Heart left ventricle (tissue), 16 donors: ENCODE measurements at regions not wholly inside any gene's neighbourhood (a gene's known extent, or its start where the extent isn't known, plus 50 kb on each side); places are given as distances from the start of the nearest gene placed in this dataset.

Source experiments
- ATAC-seq, 4 donors: fragments of 200-7000 bp; cut with Tn5 transposase; one replicate each; pipeline ENCODE4 v1.9.1; 2020 to 2022; ENCODE audit warnings: moderate library complexity in 4 of 4, mild to moderate bottlenecking in 3 of 4, moderate number of reproducible peaks in 1 of 4
- DNase-seq, 5 donors: peaks; one replicate each; pipeline ENCODE4 v3.0.0-alpha.2; 2020
- H3K27ac ChIP-seq, 12 donors: fragments of 200-600 bp; sonication (generic) in 4 of 12; one replicate each; pipeline versions ENCODE4 v1.5.0 to v1.8.0; 2016 to 2022; ENCODE audit warnings: mild to moderate bottlenecking in 2 of 12
- H3K27me3 ChIP-seq, 9 donors: fragments of 200-600 bp; sonication (generic) in 2 of 9; one replicate each; pipeline versions ENCODE4 v1.5.1 to v1.8.0; 2016 to 2022; ENCODE audit warnings: mild to moderate bottlenecking in 3 of 9
- H3K36me3 ChIP-seq, 9 donors: fragments of 200-600 bp; sonication (generic) in 2 of 9; one replicate each; pipeline versions ENCODE4 v1.5.0 to v1.8.0; 2018 to 2022; ENCODE audit warnings: mild to moderate bottlenecking in 2 of 9
- H3K4me1 ChIP-seq, 12 donors: fragments of 200-600 bp; sonication (generic) in 4 of 12; one replicate each; pipeline versions ENCODE4 v1.5.0 to v1.8.0; 2016 to 2022; ENCODE audit warnings: mild to moderate bottlenecking in 3 of 12
- H3K4me3 ChIP-seq, 12 donors: fragments of 200-600 bp; sonication (generic) in 4 of 12; one replicate each; pipeline versions ENCODE4 v1.5.0 to v1.8.0; 2017 to 2022; ENCODE audit warnings: mild to moderate bottlenecking in 9 of 12, moderate library complexity in 4 of 12
- H3K9me3 ChIP-seq, 12 donors: fragments of 200-600 bp; sonication (generic) in 4 of 12; one replicate each; pipeline versions ENCODE4 v1.5.0 to v1.8.0; 2016 to 2022; ENCODE audit warnings: mild to moderate bottlenecking in 1 of 12
- CTCF ChIP-seq, 12 donors: fragments of 200-600 bp; sonication (generic) in 4 of 12; IDR thresholded peaks; one replicate each; pipeline versions ENCODE4 v1.5.0 to v1.8.0; 2018 to 2022; ENCODE audit warnings: antibody characterized with exemption in 12 of 12, mild to moderate bottlenecking in 5 of 12
- POLR2A ChIP-seq, 2 donors: fragments of 450-650 bp; IDR thresholded peaks; one replicate each; pipeline ENCODE4 v1.6.1; 2017; ENCODE audit warnings: antibody characterized with exemption in 2 of 2, mild to moderate bottlenecking in 2 of 2, moderate library complexity in 2 of 2
- WGBS, 4 donors: extraction: QIAGEN DNeasy Blood & Tissue Kit in 2 of 4; methylation state at CpG; one replicate each; pipeline versions ENCODE4 v1.1.5 to v1.1.7; 2013 to 2018; 5-methylcytosine and 5-hydroxymethylcytosine counted together
- intact Hi-C, 10 donors: fragments of 100-400 bp; cut with DNase I; formaldehyde crosslinking; loops; one replicate each; pipeline versions ENCODE4 v1.11.1 to v1.14.2; 2022
- donor health status: ischemic (EF 13 %, LVEDD 7.1; RV severe dilation, severe dysfunction).
- donor health status: healthy with polysubstance abuse.
- donor health status: DM: no; HTN: yes; CAD: no.
- donor health status: DM: no; HTN: no; CAD: no.
- donor health status: ischemic (EF 25% LVEDD 6.9; RV normal size, moderate dysfunction).
- donor health status: ischemic (EF 25% LVEDD 5.7; RV mildly dilated, moderate dysfunction).
- donor health status: healthy.
- donor health status: DM: yes; HTN: yes; CAD: no.
- donor health status: ischemic (EF 35%, LVEDD 5.7; RV mildly dilated, moderate dysfunction).
- donor health status: nonischemic (EF 11% LVEDD 7.7; RV severe dilation, severe dysfunction).
- donor health status: DM: yes; HTN: yes; CAD: no.
- donor health status: PGD.
- donor health status: ischemic (EF 29% LVEDD 5.4; RV normal size, mild dysfunction).
- donor health status: nonischemic (EF 23%, LVEDD 6.1; RV moderate dilation, normal function).

GRCh38 chr14:53701108-53701875 lies 255.3 kb downstream of the BMP4 start:
- H3K4me3 ChIP-seq, result no peak overlapping the region
- H3K27me3 ChIP-seq, result no peaks in the 10 kb centered on the region
- DNase-seq, result no peak
- WGBS, 4 donors, result 77 to 94% (median 85%) methylated on average over 3 of the region's 3 CpGs
- H3K27ac ChIP-seq, result no peak overlapping the region
- H3K4me1 ChIP-seq, result no peaks in the 10 kb centered on the region
- no peak for ATAC-seq
- H3K36me3 ChIP-seq, result no peaks in the 10 kb centered on the region
- intact Hi-C loops, result no loop called here
- TF ChIP-seq CTCF (IDR thresholded peaks at IDR 0.05), result no peak
- no peak for TF ChIP-seq POLR2A (IDR thresholded peaks at IDR 0.05)
- no peaks in the 10 kb centered on the region for H3K9me3 ChIP-seq

- ATAC-seq, result no peak
- intact Hi-C loops, result no loop called here
These were observed 260.2 kb downstream of the BMP4 start for GRCh38 chr14:53696217-53696965.

GRCh38 chr14:53695692-53696214 lies 260.9 kb downstream of the BMP4 start:
- intact Hi-C loops, result no loop called here
- WGBS, 4 donors, result 76 to 86% (median 78%) methylated on average over 2 of the region's 2 CpGs
- Histone ChIP-seq H3K27me3 (no peaks in the 10 kb centered on the region), H3K4me3 (no peak overlapping the region), H3K27ac (no peak overlapping the region), H3K36me3 (no peaks in the 10 kb centered on the region), H3K9me3 (no peaks in the 10 kb centered on the region), H3K4me1 (no peaks in the 10 kb centered on the region)
- ATAC-seq (no peak), DNase-seq (no peak)
- TF ChIP-seq CTCF (IDR thresholded peaks at IDR 0.05), result no peak
- TF ChIP-seq POLR2A (IDR thresholded peaks at IDR 0.05), result no peak

More at GRCh38 chr14:53696217-53696965, 260.2 kb downstream of the BMP4 start:
- H3K9me3 ChIP-seq, result no peaks in the 10 kb centered on the region
- no peaks in the 10 kb centered on the region for H3K36me3 ChIP-seq
- TF ChIP-seq POLR2A (IDR thresholded peaks at IDR 0.05) (no peak), CTCF (IDR thresholded peaks at IDR 0.05) (no peak)
- WGBS, 4 donors, result 77 to 93% (median 90%) methylated on average over 3 of the region's 3 CpGs
- no peak for DNase-seq
- H3K27me3 ChIP-seq, result no peaks in the 10 kb centered on the region
- H3K4me1 ChIP-seq, result no peaks in the 10 kb centered on the region
- H3K27ac ChIP-seq, result no peak overlapping the region
- H3K4me3 ChIP-seq, result no peak overlapping the region

GRCh38 chr14:53692885-53693284 lies 263.7 kb downstream of the BMP4 start:
- 74 to 90% (median 84%) methylated on average over 1 of the region's 1 CpG for WGBS, 4 donors
- intact Hi-C loops, result no loop called here

More at GRCh38 chr14:53692885-53693284, 263.7 kb downstream of the BMP4 start:
- Histone ChIP-seq H3K27me3 (no peaks in the 10 kb centered on the region), H3K4me3 (no peak overlapping the region), H3K9me3 (no peaks in the 10 kb centered on the region), H3K36me3 (no peaks in the 10 kb centered on the region), H3K27ac (no peak overlapping the region), H3K4me1 (no peaks in the 10 kb centered on the region)
- DNase-seq, result no peak
- ATAC-seq, result no peak
- no peak for TF ChIP-seq POLR2A (IDR thresholded peaks at IDR 0.05)
- no peak for TF ChIP-seq CTCF (IDR thresholded peaks at IDR 0.05)
